ENCODE measurements at regions not wholly inside any gene's neighbourhood (a gene's known extent, or its start where the extent isn't known, plus 50 kb on each side); places are given as distances from the start of the nearest gene placed in this dataset.

- no TSS peak for BruUV-seq (replicated peaks)
- ChIA-PET POLR2A (ENCODE audit: low non-redundant PET) (no interaction called here), CTCF (no interaction called here)
- Histone ChIP-seq H3K36me3 (ENCODE audit: insufficient read depth, low read length, poor library complexity, severe bottlenecking) (no peaks in the 10 kb centered on the region), H3K4me3 (ENCODE audit: low read depth, low read length, poor library complexity, severe bottlenecking) (no peak overlapping the region), H3K9me3 (ENCODE audit: low read depth, low read length, poor library complexity, severe bottlenecking) (no peaks in the 10 kb centered on the region), H3K27ac (ENCODE audit: low read depth, low read length, poor library complexity, severe bottlenecking) (no peak overlapping the region), H3K27me3 (replicated peaks; ENCODE audit: insufficient read depth, low read depth, low read length, poor library complexity) (no peaks in the 10 kb centered on the region), H3K4me1 (ENCODE audit: insufficient read depth, low read length, poor library complexity, severe bottlenecking) (peaks cover 2% of the 10 kb centered on the region)
- DNase-seq (ENCODE audit: low spot score): peak; percentile 64
- intact Hi-C loops (cut with micrococcal nuclease; ENCODE audit: unreplicated experiment): no loop called here
- TF ChIP-seq CTCF (conservative IDR thresholded peaks at IDR 0.05; ENCODE audit: low read depth, low read length) (peak; percentile 64), EZH2 (IDR thresholded peaks at IDR 0.05; ENCODE audit: borderline replicate concordance, low read depth, low read length, poor library complexity, severe bottlenecking) (no peak)
These were observed 75.2 kb upstream of the TMCC3 start for GRCh38 chr12:94725375-94726168.

- no peak for TF ChIP-seq EZH2 (IDR thresholded peaks at IDR 0.05; ENCODE audit: borderline replicate concordance, low read depth, low read length, poor library complexity, severe bottlenecking)
- no peak for TF ChIP-seq CTCF (conservative IDR thresholded peaks at IDR 0.05; ENCODE audit: low read depth, low read length)
- DNase-seq (ENCODE audit: low spot score): no peak
- H3K4me1 ChIP-seq (ENCODE audit: insufficient read depth, low read length, poor library complexity, severe bottlenecking): no peaks in the 10 kb centered on the region
- POLR2A ChIA-PET (ENCODE audit: low non-redundant PET): no interaction called here
- no TSS peak for BruUV-seq (replicated peaks)
- H3K4me3 ChIP-seq (ENCODE audit: low read depth, low read length, poor library complexity, severe bottlenecking): no peak overlapping the region
- no peaks in the 10 kb centered on the region for H3K27me3 ChIP-seq (replicated peaks; ENCODE audit: insufficient read depth, low read depth, low read length, poor library complexity)
- no peak overlapping the region for H3K27ac ChIP-seq (ENCODE audit: low read depth, low read length, poor library complexity, severe bottlenecking)
- CTCF ChIA-PET: no interaction called here
- H3K36me3 ChIP-seq (ENCODE audit: insufficient read depth, low read length, poor library complexity, severe bottlenecking): no peaks in the 10 kb centered on the region
- no peaks in the 10 kb centered on the region for H3K9me3 ChIP-seq (ENCODE audit: low read depth, low read length, poor library complexity, severe bottlenecking)
- intact Hi-C loops (cut with micrococcal nuclease; ENCODE audit: unreplicated experiment): no loop called here
These were observed 72.3 kb upstream of the TMCC3 start for GRCh38 chr12:94722664-94723063.

- no peak for TF ChIP-seq CTCF (conservative IDR thresholded peaks at IDR 0.05; ENCODE audit: low read depth, low read length)
- TF ChIP-seq EZH2 (IDR thresholded peaks at IDR 0.05; ENCODE audit: borderline replicate concordance, low read depth, low read length, poor library complexity, severe bottlenecking): no peak
- CTCF ChIA-PET: interaction anchor here (0.6 kb wide), 1 partner anchor 82 kb away, joined by 4 read pairs; no protein-coding TSS in a partner anchor
These were observed 70.8 kb upstream of the TMCC3 start for GRCh38 chr12:94721173-94721572.

More at GRCh38 chr12:94721173-94721572, 70.8 kb upstream of the TMCC3 start:
- Histone ChIP-seq H3K27me3 (replicated peaks; ENCODE audit: insufficient read depth, low read depth, low read length, poor library complexity) (no peaks in the 10 kb centered on the region), H3K4me3 (ENCODE audit: low read depth, low read length, poor library complexity, severe bottlenecking) (no peak overlapping the region), H3K36me3 (ENCODE audit: insufficient read depth, low read length, poor library complexity, severe bottlenecking) (no peaks in the 10 kb centered on the region), H3K4me1 (ENCODE audit: insufficient read depth, low read length, poor library complexity, severe bottlenecking) (no peaks in the 10 kb centered on the region), H3K9me3 (ENCODE audit: low read depth, low read length, poor library complexity, severe bottlenecking) (no peaks in the 10 kb centered on the region), H3K27ac (ENCODE audit: low read depth, low read length, poor library complexity, severe bottlenecking) (no peak overlapping the region)
- intact Hi-C loops (cut with micrococcal nuclease; ENCODE audit: unreplicated experiment): no loop called here
- BruUV-seq (replicated peaks): no TSS peak
- no peak for DNase-seq (ENCODE audit: low spot score)
- POLR2A ChIA-PET (ENCODE audit: low non-redundant PET): no interaction called here

Data from A673 (cell line).